ENCODE measurements at regions not wholly inside any gene's neighbourhood (a gene's known extent, or its start where the extent isn't known, plus 50 kb on each side); places are given as distances from the start of the nearest gene placed in this dataset.

GRCh38 chr2:5145053-5145452, 547.1 kb upstream of the SOX11 start:
- DNase-seq (ENCODE audit: low spot score): no peak
- TF ChIP-seq ZNF766 (CRISPR knock-in tag; IDR thresholded peaks at IDR 0.05; ENCODE audit: borderline replicate concordance): no peak
- TF ChIP-seq ZNF136 (CRISPR knock-in tag; IDR thresholded peaks at IDR 0.05; ENCODE audit: low read depth): no peak
- TF ChIP-seq RFXAP (CRISPR knock-in tag; IDR thresholded peaks at IDR 0.05; ENCODE audit: borderline replicate concordance): no peak
- TF ChIP-seq MYPOP (CRISPR knock-in tag; IDR thresholded peaks at IDR 0.05): no peak
- no peak for TF ChIP-seq LRRFIP1 (CRISPR knock-in tag; conservative IDR thresholded peaks at IDR 0.05)
- no peak for TF ChIP-seq ZNF792 (CRISPR knock-in tag; IDR thresholded peaks at IDR 0.05)
- no peak for TF ChIP-seq BRF2 (CRISPR knock-in tag; IDR thresholded peaks at IDR 0.05)
- no peak for TF ChIP-seq ZNF512 (CRISPR knock-in tag; IDR thresholded peaks at IDR 0.05)
- no peak for TF ChIP-seq ARID5B (CRISPR knock-in tag; IDR thresholded peaks at IDR 0.05)
- TF ChIP-seq PRDM4 (CRISPR knock-in tag; IDR thresholded peaks at IDR 0.05; ENCODE audit: borderline replicate concordance): no peak
- Histone ChIP-seq H3K79me2 (ENCODE audit: insufficient read depth, low read length) (no peaks in the 10 kb centered on the region), H3K9ac (ENCODE audit: insufficient read depth, low read depth, low read length) (no peak overlapping the region), H3K4me2 (ENCODE audit: low read depth, low read length) (no peak overlapping the region), H2AFZ (ENCODE audit: low read length) (no peak overlapping the region), H3K36me3 (replicated peaks in 1 of 2; ENCODE audit: control insufficient read depth in 1 of 2, insufficient read depth in 2 of 2, low read length in 2 of 2) (no peaks in the 10 kb centered on the region), H3K4me3 (replicated peaks in 1 of 3; ENCODE audit: insufficient read depth in 1 of 3, low read depth in 2 of 3, low read length in 3 of 3) (no peak overlapping the region), H3K9me3 (ENCODE audit: low read length) (peaks cover 81% of the 10 kb centered on the region), H4K20me1 (ENCODE audit: insufficient read depth, low read length) (no peaks in the 10 kb centered on the region), H3K4me1 (ENCODE audit: insufficient read depth, low read length) (no peaks in the 10 kb centered on the region), H3K27ac (ENCODE audit: extremely low read length, insufficient read depth, low read length) (no peak overlapping the region), H3K27me3 (ENCODE audit: control insufficient read depth in 1 of 2, insufficient read depth in 2 of 2, low read length in 2 of 2) (no peaks in the 10 kb centered on the region)
- CTCF ChIA-PET (ENCODE audit: low intra/inter-chr PET ratio, low total read pairs): no interaction called here
- no peak for ATAC-seq
- in situ Hi-C loops (cut with HindIII; ENCODE audit: extremely low pct_ligation_motif_present, low pct_unique_long_range_greater_than_20kb): no loop called here
- intact Hi-C loops (cut with micrococcal nuclease; ENCODE audit: unreplicated experiment): no loop called here
- 6% methylated on average over 8 of the region's 8 CpGs for WGBS (ENCODE audit: low lambda C conversion rate)
- POLR2A ChIA-PET: no interaction called here
- no TSS peak for BruUV-seq (replicated peaks)
- FAIRE-seq: no peak
